ENCODE measurements at regions not wholly inside any gene's neighbourhood (a gene's known extent, or its start where the extent isn't known, plus 50 kb on each side); places are given as distances from the start of the nearest gene placed in this dataset.

- no peak for TF ChIP-seq FOXP4 (CRISPR knock-in tag; IDR thresholded peaks at IDR 0.05; ENCODE audit: borderline replicate concordance)
- TF ChIP-seq CTCF (IDR thresholded peaks at IDR 0.05 in 2 of 3, conservative IDR thresholded peaks at IDR 0.05 in 1 of 3; ENCODE audit: insufficient read depth in 2 of 3, low read depth in 1 of 3, low read length in 3 of 3), result no peak
Measured at GRCh38 chr14:104243200-104243599, 104.8 kb downstream of the KIF26A start.

Measured in K562 (cell line).